HL-60 (cell line): ENCODE measurements at regions not wholly inside any gene's neighbourhood (a gene's known extent, or its start where the extent isn't known, plus 50 kb on each side); places are given as distances from the start of the nearest gene placed in this dataset.

Source experiments
- POLR2AphosphoS5 ChIP-seq: IDR thresholded peaks from 2 replicates; pipeline ENCODE4 v1.6.1; 2012; ENCODE audit warnings: low read depth
- TF ChIP-seq, protein P1 (sequence below): IDR thresholded peaks from 2 replicates; pipeline ENCODE4 v1.6.1; 2012; ENCODE audit warnings: low read depth; ENCODE audit not compliant: insufficient replicate concordance

DNA sequence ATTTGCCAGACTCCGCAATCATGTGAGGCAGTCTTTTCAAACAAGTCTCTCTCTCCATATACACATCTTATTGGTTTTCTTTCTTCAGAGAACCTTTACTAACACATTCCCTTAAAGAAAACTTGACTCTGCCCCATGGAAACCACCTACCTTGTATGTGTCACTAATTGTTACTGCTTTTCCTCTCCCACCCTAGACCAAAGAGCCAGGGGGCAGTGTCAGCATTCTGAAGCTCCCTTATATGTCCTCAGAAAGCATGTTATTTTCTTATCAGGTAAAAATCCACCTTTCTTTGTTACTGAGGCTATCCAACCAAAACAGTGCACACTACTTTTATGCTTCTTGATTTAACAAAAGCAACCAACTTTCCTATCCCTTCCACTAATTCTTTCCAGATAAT lies 98.9 kb upstream of the SLC5A9 start:
- no peak for TF ChIP-seq POLR2AphosphoS5
- TF ChIP-seq, protein P1, sequence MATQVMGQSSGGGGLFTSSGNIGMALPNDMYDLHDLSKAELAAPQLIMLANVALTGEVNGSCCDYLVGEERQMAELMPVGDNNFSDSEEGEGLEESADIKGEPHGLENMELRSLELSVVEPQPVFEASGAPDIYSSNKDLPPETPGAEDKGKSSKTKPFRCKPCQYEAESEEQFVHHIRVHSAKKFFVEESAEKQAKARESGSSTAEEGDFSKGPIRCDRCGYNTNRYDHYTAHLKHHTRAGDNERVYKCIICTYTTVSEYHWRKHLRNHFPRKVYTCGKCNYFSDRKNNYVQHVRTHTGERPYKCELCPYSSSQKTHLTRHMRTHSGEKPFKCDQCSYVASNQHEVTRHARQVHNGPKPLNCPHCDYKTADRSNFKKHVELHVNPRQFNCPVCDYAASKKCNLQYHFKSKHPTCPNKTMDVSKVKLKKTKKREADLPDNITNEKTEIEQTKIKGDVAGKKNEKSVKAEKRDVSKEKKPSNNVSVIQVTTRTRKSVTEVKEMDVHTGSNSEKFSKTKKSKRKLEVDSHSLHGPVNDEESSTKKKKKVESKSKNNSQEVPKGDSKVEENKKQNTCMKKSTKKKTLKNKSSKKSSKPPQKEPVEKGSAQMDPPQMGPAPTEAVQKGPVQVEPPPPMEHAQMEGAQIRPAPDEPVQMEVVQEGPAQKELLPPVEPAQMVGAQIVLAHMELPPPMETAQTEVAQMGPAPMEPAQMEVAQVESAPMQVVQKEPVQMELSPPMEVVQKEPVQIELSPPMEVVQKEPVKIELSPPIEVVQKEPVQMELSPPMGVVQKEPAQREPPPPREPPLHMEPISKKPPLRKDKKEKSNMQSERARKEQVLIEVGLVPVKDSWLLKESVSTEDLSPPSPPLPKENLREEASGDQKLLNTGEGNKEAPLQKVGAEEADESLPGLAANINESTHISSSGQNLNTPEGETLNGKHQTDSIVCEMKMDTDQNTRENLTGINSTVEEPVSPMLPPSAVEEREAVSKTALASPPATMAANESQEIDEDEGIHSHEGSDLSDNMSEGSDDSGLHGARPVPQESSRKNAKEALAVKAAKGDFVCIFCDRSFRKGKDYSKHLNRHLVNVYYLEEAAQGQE, result no peak
